HG03432 (cell line): ENCODE measurements at regions not wholly inside any gene's neighbourhood (a gene's known extent, or its start where the extent isn't known, plus 50 kb on each side); places are given as distances from the start of the nearest gene placed in this dataset.
A peak's percentile ranks its signal among the peaks of the same experiment; 100 is the strongest.
"Not testable (repeated sequence)": the region's sequence is repeated elsewhere in the genome, so short reads cannot be mapped to it uniquely, and the experiment has no call there.

Experiments
- ATAC-seq: cut with Tn5 transposase; IDR thresholded peaks from one replicate; pipeline ENCODE4 v1.9.1; 2021; ENCODE audit warnings: mild to moderate bottlenecking, moderate library complexity; ENCODE audit not compliant: unreplicated experiment

GRCh38 chr6:11851387-11851786 is 72.8 kb upstream of the ADTRP start:
- ATAC-seq, result no peak

- no peak for ATAC-seq
These were observed 70.5 kb upstream of the ADTRP start for GRCh38 chr6:11848852-11849731.

GRCh38 chr6:11848346-11848651 is 69.7 kb upstream of the ADTRP start:
- no peak for ATAC-seq

GRCh38 chr6:11847515-11848345 is 69.1 kb upstream of the ADTRP start:
- no peak for ATAC-seq

GRCh38 chr6:11847068-11847467 is 68.5 kb upstream of the ADTRP start:
- ATAC-seq, result not testable (repeated sequence)

- ATAC-seq, result no peak
These were observed 67.3 kb upstream of the ADTRP start for GRCh38 chr6:11845664-11846577.

- not testable (repeated sequence) for ATAC-seq
These were observed 64.2 kb upstream of the ADTRP start for GRCh38 chr6:11842795-11843194.

- ATAC-seq, result no peak
These were observed 56.5 kb upstream of the ADTRP start for GRCh38 chr6:11835065-11835464.

GRCh38 chr6:11833626-11834592 is 55.3 kb upstream of the ADTRP start:
- peak; percentile 88 for ATAC-seq

- no peak for ATAC-seq
These were observed 53.0 kb upstream of the ADTRP start for GRCh38 chr6:11831653-11832052.

GRCh38 chr6:11830520-11830919 is 51.9 kb upstream of the ADTRP start:
- ATAC-seq, result no peak

- ATAC-seq, result no peak
These were observed 51.5 kb upstream of the ADTRP start for GRCh38 chr6:11830105-11830504.

- peak; percentile 43 for ATAC-seq
These were observed 49.8 kb upstream of the ADTRP start for GRCh38 chr6:11828262-11828870.
